ENCODE measurements at regions not wholly inside any gene's neighbourhood (a gene's known extent, or its start where the extent isn't known, plus 50 kb on each side); places are given as distances from the start of the nearest gene placed in this dataset.

GRCh38 chr5:175118700-175119309 lies 325.2 kb downstream of the DRD1 start:
- TF ChIP-seq EZH2 (IDR thresholded peaks at IDR 0.05; ENCODE audit: low read length, unreplicated experiment) = no peak
- TF ChIP-seq, protein P1, sequence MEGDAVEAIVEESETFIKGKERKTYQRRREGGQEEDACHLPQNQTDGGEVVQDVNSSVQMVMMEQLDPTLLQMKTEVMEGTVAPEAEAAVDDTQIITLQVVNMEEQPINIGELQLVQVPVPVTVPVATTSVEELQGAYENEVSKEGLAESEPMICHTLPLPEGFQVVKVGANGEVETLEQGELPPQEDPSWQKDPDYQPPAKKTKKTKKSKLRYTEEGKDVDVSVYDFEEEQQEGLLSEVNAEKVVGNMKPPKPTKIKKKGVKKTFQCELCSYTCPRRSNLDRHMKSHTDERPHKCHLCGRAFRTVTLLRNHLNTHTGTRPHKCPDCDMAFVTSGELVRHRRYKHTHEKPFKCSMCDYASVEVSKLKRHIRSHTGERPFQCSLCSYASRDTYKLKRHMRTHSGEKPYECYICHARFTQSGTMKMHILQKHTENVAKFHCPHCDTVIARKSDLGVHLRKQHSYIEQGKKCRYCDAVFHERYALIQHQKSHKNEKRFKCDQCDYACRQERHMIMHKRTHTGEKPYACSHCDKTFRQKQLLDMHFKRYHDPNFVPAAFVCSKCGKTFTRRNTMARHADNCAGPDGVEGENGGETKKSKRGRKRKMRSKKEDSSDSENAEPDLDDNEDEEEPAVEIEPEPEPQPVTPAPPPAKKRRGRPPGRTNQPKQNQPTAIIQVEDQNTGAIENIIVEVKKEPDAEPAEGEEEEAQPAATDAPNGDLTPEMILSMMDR (conservative IDR thresholded peaks at IDR 0.05; ENCODE audit: low read depth, low read length) = no peak
- no peak for TF ChIP-seq EZH2phosphoT487 (IDR thresholded peaks at IDR 0.05; ENCODE audit: borderline replicate concordance, low read length)
